ENCODE measurements at regions not wholly inside any gene's neighbourhood (a gene's known extent, or its start where the extent isn't known, plus 50 kb on each side); places are given as distances from the start of the nearest gene placed in this dataset.
"Not testable (repeated sequence)": the region's sequence is repeated elsewhere in the genome, so short reads cannot be mapped to it uniquely, and the experiment has no call there.

GRCh38 chr15:20232457-20232856 lies 309.1 kb downstream of the GOLGA6L6 start:
- not testable (repeated sequence) for DNase-seq

DNA sequence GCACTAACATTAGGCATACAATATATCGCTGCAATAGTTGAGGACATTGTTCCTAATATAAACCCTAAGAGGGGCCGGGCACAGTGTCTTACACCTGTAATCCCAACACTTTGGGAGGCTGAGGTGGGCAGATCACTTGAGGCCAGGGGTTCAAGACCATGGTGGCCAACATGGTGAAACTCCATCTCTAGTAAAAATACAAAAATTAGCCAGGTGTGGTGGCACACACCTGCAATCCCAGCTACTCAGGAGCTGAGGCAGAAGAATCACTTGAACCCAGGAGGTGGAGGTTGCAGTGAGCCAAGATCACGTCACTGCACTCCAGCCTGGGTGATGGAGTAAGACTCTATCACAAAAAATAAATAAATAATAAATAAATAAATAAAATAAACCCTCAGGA lies 310.9 kb downstream of the GOLGA6L6 start:
- DNase-seq = not testable (repeated sequence)

DNA sequence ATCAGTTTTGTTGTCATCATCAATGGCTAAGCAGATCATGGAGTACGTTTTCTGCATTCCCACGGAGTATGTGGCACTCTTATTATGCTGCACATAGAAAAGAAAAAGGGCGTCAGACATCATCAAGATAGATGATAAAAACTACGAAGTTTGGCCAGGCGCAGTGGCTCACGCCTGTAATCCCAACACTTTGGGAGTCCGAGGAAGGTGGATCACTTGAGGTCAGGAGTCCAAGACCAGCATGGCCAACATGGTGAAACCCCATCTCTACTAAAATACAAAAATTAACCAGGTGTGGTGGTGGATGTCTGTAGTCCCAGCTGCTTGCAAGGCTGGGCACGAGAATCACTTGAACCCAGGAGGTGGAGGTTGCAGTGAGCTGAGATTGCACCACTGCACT lies 312.8 kb downstream of the GOLGA6L6 start:
- DNase-seq = not testable (repeated sequence)

DNA sequence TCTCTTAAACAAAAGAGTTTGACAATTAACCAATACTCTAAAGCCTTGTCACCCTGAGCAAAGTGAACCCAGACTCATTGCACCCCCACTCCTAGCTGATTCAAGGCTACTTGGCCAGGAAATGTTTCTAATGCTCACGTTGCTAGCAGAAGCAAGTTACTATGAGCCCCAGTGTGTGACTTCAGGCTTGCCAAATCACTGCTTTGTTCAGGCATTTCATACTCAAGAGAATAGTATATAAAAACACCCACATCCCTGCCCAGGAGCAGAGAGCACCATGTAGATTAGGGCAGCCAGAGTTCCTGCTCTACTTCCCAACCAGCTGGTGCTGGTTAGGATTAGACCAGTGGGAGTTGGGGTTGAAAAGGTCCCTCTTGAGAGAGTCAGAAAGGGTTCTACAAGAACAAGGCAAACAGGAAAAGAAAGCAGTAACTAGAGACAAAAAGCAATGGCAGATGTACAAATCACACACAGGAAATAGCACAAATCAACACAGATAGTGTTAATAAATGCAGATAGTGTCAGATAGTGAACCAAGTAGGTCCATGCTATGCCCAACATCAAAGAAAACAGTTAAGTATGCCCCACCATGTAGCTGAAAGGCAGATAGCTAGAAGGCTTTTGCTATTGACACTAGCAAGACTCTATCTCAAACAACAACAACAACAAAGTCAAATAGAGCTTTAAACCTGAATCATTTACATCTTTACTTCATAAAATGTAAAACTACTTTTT lies 314.3 kb downstream of the GOLGA6L6 start:
- DNase-seq = not testable (repeated sequence)

- DNase-seq = not testable (repeated sequence)
Observed at GRCh38 chr15:20226531-20226930, 315.1 kb downstream of the GOLGA6L6 start.

GRCh38 chr15:20221063-20221462 lies 320.5 kb downstream of the GOLGA6L6 start:
- DNase-seq = not testable (repeated sequence)

DNA sequence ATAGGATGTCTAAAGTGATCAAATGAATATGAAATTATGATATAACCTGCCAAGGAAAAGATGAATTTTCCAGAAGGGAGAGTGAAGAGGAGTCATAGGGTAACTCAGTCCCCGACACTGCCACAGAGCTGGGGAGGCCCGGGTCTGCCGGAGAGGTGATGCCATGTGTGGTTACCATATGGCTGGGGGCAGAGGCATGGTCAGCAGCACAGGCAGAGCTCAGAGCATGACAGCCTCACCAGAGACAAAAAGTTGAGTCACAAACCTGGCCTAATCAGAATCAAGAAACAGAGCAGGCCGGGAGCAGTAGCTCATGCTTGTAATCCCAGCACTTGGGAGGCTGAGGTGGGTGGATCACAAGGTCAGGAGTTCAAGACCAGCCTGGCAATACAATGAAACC lies 322.4 kb downstream of the GOLGA6L6 start:
- DNase-seq = not testable (repeated sequence)

DNA sequence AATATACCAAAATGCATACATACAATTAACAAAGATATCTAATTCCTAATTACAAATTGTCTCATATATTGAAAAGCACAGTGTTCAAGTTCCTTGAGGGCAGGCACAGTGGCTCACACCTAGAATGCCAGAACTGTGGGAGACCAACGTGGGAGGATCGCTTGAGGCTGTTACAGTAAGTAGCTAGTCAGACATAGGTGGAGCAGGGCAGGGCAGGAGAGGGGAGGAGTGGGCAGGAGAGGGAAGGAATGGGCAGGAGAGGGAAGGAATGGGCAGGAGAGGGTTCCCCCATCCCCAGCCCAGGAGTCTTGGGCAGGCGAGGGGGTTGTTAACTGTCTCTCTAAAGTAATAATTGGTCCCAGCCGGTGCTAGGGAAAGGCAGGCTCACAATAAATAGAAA lies 325.9 kb downstream of the GOLGA6L6 start:
- DNase-seq = not testable (repeated sequence)

- DNase-seq = not testable (repeated sequence)
Observed at GRCh38 chr15:20214101-20214500, 327.5 kb downstream of the GOLGA6L6 start.

DNA sequence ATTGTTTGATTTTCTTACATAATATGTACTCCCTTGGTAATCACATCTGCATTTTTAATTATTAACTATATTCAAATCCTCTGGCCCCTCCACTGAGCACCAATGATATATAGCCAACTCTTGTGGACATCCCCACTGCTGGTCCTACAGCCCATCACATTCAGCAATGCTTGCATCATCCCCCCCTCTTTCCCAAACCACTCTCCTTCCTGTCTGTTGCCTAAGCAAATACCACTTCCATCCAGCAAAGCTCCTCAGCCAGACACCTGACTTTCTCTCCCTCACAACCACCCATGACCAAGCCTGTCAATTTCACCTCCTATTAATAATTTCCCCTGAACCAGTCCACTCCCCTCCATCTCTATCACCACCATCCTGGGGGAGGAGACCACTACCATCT lies 330.1 kb downstream of the GOLGA6L6 start:
- DNase-seq = not testable (repeated sequence)

GRCh38 chr15:20209973-20210372 lies 331.6 kb downstream of the GOLGA6L6 start:
- DNase-seq = not testable (repeated sequence)

DNA sequence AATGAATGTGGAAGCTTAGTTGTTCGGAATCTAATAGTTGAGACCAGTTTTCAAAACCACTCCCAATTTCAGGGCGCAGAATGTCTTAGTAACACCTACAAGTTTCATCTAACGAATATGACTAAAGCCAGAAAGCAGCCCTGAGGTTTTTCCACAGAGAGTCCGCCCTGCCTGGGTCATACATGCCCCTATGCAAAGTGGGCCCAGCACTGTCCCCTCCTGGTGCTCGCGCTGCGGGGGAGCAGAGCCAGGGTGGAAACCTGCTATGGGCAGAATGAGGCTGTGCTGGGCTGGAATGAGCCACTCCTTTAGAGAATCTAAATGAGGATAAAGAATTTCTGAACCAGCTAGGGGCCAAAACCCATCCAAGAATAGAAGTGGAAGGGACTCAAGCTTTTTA lies 334.0 kb downstream of the GOLGA6L6 start:
- DNase-seq = not testable (repeated sequence)

DNA sequence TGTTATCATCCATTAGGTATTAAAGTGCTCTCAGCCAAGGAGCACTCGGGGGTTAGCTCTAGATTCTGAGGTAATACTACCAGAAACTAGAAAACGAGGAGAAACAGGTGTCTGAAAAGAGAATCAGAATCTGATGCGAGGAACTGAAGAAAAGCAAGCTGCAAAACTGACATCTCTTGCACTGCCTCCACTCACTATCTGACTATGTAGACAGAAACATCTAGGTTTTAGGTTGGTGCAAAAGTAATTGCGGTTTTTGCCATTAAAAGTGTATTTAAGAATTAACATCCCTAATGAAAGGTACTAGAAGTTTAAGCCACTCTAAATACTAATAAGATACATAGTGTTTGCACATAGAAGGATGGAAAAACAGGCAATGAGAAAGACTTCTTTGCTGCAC lies 334.4 kb downstream of the GOLGA6L6 start:
- DNase-seq = not testable (repeated sequence)

GRCh38 chr15:20204177-20204866 lies 337.3 kb downstream of the GOLGA6L6 start:
- not testable (repeated sequence) for DNase-seq

DNA sequence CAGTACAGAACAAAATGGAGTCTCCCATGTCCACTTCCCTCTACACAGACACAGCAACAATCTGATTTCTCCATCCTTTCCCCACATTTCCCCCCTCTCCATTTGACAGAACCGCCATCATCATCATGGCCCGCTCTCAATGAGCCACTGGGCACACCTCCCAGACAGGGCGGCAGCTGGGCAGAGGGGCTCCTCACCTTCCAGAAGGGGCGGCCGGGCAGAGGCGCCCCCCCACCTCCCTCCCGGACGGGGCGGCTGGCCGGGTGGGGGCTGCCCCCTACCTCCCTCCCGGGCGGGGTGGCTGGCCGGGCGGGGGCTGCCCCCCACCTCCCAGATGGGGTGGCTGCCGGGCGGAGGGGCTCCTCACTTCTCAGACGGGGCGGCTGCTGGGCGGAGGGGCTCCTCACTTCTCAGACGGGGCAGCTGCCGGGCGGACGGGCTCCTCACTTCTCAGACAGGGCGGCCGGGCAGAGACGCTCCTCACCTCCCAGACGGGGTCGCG lies 337.9 kb downstream of the GOLGA6L6 start:
- DNase-seq = not testable (repeated sequence)

DNA sequence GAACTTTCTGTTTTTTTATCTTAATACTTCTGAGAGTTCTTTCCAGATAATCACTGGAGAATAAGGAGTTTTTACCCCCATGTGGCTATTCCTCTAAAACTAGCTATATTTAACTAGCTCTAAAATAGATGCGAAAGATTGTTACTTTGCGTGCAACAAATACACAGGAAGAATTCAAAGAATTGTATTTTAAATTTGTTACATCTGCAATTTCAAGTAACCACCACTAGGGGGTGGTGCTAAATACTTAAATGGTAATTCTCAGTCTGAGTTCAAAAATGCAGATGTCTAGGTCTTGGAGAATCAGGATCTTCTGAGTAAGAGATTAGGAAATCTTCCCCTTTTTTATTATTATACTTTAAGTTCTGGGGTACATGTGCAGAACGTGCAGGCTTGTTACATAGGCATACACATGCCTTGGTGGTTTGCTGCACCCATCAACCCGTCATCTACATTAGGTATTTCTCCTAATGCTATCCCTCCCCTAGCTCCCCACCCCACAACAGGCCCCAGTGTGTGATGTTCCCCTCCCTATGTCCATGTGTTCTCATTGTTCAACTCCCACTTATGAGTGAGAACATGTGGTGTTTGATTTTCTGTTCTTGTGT lies 346.9 kb downstream of the GOLGA6L6 start:
- not testable (repeated sequence) for DNase-seq

DNA sequence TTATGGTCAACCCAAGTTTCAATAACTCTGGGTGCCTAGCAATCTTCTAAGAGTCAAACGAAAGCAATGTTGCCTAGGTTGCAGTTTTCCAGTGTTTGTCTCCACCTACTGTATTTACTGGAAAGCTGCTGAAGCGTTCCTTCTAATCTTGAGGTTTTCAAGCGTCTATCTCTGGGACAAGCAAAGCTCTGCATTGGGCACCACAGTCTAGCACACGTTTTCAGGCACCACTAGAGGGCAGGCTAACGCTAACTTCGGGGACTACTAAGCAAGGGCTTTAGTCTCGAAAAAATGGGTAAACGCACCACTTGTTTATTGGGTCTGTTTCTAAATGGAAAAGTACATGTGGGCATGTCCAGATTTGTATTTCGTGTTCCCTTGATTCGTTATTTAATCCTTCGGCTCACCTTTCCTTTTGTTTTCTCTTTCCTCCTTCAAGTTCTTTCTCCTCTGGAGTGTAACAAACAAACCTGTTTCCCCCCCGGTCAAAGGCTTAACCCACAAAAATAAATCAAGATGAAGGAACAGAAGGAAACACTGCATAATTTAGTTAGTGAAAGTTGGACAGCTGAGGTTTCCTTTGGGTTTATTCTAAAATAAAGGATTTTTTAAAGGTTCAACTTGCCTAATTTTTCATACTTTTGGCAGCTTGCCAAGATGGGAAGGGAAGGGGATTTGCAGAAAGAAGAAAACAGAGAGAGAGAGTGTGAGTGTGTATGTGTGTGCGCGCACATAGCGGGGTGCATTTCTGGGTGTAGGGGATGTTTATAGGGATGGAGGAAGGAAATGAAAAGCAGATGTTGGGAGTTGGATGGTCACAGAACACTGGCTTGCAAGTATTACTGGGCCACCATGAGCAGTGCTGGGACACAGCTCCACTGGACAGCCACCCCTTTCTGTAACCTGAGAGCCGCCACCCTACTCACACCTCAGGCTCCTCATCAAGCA lies 348.3 kb downstream of the GOLGA6L6 start:
- DNase-seq = not testable (repeated sequence)

GRCh38 chr15:20191508-20192125 lies 350.0 kb downstream of the GOLGA6L6 start:
- DNase-seq = not testable (repeated sequence)

DNA sequence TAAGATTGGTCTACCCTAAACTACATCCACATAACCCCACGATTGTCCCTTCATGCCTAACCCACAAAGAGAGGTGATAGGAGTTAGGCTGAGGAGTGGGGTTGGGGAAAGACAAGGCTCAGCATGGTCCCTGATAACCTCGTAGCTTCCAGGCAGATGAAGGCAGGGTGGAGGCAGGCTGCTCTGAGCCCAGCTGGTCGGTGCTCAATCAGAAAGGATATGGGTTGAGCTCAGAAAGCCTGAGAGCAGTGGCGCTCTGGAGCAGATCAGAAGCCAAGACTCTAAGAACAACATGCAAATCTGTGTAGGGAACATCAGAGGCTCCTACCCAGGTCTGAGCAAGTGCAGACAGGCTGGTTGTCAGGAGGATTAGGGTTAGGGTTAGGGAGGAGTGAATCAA lies 353.0 kb downstream of the GOLGA6L6 start:
- DNase-seq = not testable (repeated sequence)

- DNase-seq = not testable (repeated sequence)
Observed at GRCh38 chr15:20187370-20188355, 353.9 kb downstream of the GOLGA6L6 start.

DNA sequence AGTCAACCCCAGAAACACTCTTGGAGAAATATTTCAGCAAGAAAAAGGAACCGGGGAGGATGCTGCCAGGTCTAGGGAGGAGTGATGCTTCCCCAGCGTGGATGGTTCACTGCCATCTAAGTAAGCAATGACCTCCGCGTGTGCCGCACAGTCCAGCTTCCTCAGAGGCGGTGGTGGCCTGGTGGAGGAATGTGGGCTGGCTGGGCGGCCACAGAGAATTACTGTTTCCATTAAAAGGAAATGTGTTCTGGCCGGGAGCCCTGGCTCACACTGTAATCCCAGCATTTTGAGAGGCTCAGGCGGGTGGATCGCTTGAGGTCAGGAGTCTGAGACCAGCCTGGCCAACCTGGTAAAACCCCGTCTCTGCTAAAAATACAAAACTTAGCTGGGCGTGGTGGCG lies 356.7 kb downstream of the GOLGA6L6 start:
- DNase-seq = not testable (repeated sequence)

All from 8988T (cell line).